GM20431 (cell line): ENCODE measurements at regions not wholly inside any gene's neighbourhood (a gene's known extent, or its start where the extent isn't known, plus 50 kb on each side); places are given as distances from the start of the nearest gene placed in this dataset.
"Not testable (repeated sequence)": the region's sequence is repeated elsewhere in the genome, so short reads cannot be mapped to it uniquely, and the experiment has no call there.

Experiments used
- in situ Hi-C: fragments of 300-500 bp; cut with MseI, MboI; formaldehyde crosslinking; loops from one replicate; pipeline ENCODE4 v1.15.0; 2020; ENCODE audit warnings: low sequenced_read_pairs; ENCODE audit not compliant: unreplicated experiment

DNA sequence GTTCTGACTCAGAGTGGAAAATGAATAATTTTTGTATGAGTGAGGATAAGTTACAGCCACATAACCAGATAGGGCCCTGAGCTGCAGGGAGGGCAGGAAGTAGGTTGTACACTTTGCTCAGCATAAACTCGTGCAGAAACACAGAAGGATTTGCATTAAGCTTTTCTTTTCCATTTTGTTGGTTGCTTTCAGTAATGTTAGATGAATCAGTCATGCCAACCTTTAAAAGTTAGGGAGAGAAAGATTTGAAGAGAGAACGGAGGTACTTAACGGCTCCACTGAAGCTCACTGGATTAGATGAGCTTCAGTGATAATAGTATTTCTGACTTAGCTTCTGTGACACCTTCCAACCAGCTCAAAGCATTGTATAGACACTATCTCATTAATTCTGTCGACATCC lies 348.1 kb downstream of the GATA3 start:
- in situ Hi-C loops, result no loop called here

DNA sequence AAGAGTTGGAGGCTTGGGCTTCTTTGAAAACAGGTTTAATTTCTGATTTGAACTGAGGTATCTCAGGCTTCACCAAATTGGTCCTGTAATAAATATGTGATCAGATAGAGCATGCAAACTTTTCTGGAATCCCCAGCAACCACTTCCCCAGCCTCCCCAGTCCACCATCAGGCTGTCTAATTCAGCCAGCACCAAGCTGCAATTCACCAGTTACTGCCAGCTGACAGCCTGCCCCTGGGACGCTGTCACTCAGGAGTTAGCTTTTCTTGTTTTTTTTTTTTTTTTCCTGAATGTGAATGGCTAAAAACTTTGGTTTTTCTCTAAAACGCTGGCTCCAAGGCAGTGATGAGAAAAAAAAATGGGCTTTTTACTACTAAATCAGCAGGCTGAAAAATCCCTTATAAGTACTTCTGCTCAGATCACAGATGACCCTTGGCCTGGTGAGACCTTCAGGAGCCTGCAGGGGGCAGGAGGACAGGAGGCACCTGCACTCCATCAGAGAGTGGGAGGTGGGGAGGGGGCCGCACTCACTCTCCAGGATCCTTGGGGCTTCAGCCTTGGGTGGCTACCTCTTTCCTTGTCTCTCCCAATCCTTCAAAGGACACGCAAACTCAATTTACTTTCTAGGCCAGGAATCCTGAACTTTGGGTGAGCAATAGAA lies 349.4 kb downstream of the GATA3 start:
- in situ Hi-C loops, result no loop called here

DNA sequence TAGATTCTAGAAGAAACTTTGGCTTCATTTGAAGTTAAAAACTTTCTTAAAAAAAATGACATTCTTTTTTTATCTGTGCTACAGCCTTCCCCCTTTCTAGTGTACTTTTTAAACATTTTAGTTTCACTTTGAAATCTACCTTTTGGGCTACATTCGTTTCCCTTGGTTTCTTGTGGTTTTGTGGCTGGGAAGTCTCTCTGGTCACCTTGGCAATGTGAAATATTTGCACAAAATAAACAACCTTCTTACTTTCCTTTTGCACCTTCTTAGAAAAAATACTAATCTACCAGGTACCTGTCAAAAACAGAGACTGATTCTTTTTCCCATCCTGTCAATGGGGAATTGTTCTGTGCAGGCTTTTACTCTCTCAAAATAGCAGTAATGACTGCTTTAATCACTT lies 350.2 kb downstream of the GATA3 start:
- in situ Hi-C loops, result no loop called here

DNA sequence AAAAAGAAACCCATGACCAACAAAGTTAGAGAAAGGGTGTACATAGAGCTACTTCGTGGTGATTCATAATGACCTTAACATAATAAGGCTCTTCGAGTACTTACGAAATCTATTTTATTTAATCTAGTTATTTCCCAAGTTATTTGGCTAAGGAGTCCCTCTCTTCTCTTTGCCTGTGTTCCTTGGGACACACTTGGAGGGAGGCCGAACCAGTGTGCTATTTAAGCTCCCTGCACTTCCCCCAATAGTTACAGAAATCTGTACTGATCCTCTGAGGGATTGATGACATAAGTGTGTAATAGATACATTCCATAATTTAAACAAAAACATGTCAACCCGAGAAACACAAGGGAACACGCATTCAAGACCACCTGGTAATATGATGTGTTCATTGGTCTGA lies 351.1 kb downstream of the GATA3 start:
- in situ Hi-C loops, result no loop called here

DNA sequence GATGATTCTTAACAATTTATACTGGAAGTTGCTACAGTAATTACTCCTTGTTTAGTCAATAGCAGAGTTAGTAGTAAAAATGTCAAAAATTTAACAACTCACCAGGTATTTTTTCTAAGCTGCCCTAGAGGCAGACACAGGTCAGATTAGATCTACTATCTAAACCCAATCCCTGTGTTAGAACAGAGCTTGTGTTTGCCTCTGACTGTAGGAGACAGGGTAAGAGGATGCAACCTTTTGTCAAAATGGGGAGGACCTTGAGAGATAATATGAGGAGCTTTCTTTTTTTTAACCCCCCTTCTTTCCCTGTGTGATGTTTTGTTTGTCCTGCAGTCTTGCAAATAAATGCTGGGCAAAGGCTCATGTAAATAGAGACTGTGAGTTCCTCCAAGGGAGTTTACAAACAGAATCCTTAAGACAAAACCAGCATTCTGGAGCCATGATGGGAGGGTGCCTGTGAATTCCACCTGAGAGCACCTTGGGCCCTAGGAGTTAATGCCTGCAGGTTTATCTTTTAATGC lies 353.1 kb downstream of the GATA3 start:
- in situ Hi-C loops, result no loop called here

DNA sequence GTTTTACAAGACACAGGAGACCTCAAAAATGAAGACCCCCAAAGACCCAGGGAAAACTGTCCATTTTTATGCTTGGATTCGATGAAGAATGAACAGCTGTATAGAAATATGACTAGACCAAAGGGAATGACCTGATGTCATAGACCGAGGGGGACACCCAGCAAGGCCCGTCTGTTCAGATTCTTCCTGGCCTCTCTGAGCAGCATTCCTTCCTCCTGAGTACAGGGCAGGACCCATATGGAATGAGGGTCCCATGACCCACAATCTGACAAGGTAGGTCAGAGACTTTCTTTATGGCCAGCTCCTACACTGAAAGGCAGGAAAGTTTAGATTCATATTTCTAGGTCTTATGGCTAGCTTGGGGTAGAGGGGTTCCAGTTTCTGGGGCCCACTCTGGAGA lies 356.0 kb downstream of the GATA3 start:
- in situ Hi-C loops, result no loop called here

DNA sequence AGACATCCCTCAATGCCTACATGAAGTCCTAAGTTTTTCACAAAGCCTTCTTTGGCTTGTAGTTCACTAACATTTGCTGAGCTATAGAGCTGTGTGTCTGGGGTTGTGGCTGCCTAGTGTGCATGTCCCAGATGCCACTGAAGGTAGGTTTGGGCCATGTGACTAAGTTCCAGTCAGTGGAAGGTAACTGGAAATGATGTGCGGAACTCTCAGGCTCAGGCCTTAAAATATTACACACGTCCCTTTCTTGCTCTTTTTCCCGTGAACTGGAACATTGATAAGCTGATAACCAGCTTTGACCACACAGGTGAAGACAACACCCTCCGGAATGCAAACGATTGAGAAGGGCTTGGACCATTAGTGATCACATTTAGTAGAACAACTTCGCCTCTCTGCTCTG lies 358.1 kb downstream of the GATA3 start:
- in situ Hi-C loops, result no loop called here

DNA sequence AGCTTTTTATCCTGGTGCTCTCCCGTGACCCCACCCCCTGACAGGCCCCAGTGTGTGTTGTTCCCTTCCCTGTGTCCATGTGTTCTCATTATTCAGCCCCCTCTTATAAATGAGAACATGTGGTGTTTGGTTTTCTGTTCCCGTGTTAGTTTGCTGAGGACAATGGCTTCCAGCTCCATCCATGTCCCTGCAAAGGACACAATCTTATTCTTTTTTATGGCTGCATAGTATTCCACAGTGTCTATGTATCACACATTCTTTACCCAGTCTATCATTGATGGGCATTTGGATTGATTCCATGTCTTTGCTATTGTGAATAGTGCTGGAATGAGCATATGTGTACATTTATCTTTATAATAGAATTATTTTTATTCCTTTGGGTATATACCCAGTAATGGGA lies 360.5 kb downstream of the GATA3 start:
- in situ Hi-C loops, result not testable (repeated sequence)

DNA sequence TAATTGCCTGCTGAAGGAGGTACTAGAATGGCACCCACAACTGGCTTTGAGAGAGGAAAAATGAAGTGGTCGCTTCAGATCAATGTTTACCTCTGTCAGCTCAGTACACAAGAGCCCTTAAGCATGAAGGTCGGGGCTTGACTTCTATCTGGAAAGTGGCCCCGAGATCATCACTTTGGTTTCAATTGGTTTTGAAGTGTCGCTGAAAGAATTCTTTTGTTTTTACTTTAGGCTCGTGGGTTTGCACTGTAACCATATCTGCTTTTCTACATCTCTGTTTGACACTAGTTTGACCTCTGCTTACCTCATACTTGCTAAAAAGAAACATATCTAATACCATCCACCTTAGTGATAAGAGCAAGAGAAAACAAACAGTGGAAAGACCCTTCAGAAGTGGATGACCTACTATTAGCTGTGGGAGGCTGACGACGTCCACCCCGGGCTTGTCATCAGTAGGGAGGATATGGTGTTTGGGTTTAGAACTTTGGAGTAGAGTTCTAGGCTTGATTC lies 361.8 kb downstream of the GATA3 start:
- in situ Hi-C loops, result no loop called here

DNA sequence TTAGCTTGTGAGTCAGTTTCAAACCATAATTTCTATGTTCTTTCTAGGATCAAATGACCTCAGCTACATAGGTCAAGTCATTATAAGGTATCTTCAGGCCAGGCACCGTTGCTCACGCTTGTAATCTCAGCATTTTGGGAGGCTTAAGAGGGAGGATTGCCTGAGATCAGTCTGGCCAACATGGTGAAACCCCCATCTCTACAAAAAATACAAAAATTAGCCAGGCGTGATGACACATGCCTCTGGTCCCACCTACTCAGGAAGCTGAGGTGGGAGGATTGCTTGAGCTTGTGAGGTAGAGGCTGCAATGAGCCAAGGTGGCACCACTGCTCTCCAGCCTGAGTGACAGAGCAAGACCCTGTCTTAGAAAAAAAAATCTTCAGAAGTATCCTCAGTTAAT lies 362.3 kb downstream of the GATA3 start:
- in situ Hi-C loops, result no loop called here

DNA sequence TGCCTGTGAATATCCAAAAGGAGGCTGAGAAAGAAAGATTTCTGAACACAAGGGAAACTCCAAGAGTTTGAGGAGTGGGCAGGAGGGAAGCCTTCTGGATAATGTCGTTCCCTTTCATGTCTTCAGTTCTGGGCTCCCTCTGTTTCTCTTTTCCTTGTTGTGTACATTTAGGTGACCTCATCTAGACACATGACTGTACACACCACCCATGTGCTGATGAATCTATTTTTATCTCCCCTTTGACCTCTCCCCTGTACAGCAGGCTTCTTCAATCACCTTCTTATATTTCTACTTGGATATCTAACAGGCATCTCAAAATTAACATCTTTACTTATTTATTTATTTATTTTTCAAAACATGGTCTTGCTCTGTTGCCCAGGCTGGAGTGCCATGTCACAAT lies 363.1 kb downstream of the GATA3 start:
- in situ Hi-C loops, result no loop called here

DNA sequence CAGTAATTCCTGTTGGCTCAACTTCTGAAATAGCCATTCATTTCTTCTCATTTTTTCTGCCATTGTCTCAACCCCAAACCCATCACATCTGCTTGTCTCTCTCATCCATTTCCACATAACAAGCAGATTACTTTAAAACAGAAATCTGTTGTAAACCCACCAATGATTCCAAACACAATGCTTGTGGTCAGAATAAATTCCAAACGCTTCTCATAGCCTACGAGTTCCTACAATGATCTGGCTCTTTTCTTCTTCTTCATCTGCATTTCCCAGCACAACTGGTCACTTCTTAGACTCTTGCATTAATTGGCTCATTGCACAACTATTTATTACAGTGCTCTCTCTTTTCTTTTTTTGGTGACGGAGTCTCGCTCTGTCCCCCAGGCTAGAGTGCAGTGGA lies 364.1 kb downstream of the GATA3 start:
- in situ Hi-C loops, result no loop called here

DNA sequence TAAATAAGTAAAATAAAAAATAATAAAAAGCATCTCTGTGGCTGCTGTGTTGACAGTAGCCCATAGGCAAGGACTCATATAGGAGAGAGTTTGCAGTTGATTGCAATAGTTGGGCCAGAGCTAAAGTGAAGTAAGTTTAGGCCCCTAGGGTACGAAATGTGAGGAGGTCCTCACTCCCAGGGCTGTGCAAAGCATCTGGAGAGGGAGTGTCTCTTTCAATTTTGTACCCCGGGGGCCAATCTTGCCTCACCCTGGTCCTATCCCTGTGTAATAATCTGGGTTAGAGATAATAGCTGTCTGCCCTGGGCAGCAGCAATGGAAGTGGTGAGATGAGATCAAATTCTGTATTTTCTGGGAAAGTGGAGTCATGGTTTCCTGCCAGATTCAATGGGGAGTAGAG lies 365.7 kb downstream of the GATA3 start:
- in situ Hi-C loops, result no loop called here

DNA sequence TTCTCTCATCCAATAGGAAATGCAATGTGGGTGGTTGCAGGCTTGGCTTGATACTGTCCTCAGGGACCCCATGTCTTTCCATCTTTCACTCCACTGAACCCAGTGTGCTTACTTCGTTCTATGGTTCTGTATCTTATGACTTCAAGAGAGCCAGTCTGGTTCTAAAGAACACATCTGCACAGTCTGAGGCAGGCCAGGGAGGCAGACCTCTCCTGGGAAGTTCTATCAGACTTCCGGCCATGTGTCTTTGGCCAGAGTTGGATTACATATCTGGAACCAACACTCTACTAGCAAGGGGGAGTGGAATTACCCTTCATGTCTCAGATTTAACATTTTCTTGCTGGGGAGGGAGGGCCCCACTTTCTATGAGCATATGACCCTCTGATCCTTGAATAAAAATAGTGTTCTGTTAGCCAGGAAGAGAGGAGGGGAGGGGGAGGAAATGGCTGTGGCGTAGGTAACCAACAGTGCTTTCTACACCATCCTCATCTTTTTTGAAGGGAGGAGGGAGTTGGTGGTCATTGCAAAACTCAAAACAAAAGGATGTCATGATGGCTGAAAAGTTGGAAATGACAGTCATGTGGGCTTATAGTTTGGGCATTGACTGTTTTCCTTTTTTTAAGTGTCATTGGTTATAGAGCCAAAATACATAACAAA lies 370.2 kb downstream of the GATA3 start:
- in situ Hi-C loops, result no loop called here

DNA sequence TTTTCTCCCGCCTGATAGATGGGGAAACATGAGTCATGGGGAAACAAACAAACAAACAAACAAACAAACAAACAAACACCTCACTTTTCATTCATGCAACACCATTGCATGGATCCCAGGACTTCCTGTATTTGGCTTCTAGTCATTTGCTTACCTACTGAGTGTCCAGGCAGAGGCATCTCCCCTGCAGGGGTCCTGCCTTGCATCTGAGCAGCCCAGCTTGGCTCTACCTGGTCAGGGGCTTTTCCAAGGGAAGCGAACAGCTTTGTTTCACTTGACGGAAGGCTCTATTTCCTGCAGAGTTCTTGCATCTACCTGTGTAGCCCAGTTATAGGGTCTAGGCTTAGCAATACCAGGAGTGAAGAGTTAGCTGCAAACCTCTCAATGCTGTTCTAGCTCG lies 374.2 kb downstream of the GATA3 start:
- in situ Hi-C loops, result no loop called here

DNA sequence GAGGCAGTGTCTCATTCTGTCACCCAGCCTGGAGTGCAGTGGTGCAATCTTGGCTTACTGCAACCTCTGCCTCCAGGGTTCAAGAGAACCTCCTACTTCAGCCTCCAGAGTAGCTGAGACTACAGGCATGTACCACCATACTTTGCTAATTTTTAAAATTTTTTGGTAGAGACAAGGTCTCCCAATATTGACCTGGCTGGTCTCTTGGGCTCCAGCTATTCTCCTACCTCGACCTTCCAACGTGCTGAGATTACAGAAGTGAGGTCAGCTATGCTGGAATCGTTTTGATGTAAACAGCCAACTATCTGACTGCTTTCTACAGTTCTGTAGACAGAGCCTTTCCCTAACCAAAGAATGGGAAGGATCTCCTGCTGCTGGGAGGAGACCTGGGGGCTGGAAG lies 375.8 kb downstream of the GATA3 start:
- in situ Hi-C loops, result no loop called here

DNA sequence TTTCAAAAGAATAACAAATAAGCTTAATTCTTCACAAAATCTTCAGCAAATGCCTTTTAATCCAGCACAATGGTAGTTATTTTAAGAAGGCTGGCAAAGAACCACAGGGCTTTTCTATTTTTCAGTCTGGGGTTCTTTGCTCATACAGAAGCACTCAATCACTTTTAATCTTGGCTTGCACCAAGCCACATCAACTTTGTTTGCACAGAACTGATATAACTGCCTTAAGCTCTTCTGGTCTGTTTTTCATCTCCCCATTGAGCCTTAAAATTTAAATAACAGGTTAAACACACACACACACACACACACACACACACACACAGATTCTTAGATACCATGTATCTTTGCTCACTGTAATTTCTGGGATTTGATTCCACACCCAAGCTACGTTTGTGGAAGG lies 377.0 kb downstream of the GATA3 start:
- in situ Hi-C loops, result no loop called here

DNA sequence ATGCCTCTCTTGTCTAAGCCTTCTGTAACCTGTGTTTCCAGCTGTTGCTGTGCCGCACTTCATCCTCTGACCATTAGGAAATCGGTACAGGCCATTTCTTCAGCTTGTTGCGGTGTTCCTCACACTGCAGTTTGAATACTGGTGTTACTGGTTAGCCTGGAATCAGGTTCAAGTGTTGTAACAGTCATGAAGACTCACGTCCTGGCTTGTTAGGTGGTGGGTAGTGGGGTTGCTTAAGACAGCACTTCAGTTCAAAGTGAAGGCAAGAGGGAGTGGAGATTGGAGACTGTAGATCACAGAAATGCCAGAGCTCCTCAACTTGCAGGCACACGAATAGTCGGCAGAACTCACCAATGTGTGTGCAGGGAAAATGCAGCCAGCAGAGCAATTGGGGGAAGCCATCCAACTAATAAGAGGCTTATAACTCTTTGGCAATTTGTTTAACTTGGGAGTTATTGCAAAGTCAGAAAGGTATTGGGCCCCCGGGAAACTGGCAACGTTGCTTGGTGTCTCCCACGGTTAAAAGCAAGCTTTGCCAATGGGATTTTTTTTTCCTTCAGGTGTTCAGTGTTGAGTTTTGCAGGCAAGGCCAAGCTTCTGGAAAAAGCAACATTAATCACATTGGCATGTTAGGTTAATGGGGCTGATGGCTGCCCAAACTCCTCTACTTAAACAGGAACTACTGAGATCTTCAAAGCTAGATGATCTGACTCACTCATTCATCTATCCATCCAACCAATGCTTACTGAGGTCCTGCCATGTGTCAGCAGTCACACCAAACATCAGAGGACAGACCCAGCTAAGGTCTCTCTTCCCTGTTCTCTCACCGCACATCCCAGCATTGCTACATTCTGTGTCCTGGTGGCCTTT lies 380.9 kb downstream of the GATA3 start:
- in situ Hi-C loops, result no loop called here

DNA sequence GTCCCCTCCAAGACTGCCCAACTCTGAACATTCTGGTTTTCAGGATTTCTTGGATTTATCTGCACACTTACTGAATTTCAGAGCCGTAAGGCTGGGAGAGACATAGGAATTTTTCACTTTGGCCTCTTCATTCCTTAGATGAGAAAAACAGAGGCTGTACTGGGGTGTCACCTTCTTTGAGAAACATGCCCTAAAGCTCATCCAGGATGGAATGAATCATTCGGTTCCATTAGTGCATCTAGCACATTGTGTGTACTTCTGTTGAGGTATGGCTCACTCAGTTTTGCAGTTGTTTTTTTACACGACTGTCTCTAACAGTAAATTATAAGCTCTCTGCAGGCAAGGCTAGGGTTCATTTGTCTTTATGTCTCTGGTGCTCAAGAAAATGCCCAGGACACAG lies 383.4 kb downstream of the GATA3 start:
- in situ Hi-C loops, result no loop called here

DNA sequence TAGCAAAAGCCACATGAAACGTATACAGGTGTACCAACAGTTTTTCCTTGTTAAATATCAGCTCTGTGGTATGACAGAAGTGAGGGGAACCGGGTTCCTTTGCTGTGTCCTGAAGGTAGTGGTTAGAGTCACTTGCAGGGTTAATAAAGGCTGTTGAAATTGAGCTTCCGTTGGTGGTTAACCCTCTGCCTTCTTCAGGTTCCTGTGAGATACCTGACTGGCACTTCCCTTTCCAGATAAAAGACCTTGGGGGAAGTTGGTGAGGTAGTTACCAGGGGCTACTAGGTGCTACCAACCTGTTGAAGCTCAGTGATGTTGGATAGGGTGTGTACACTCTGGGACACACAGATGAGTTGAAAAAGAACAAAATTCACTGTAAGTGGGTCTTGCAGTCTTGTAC lies 384.1 kb downstream of the GATA3 start:
- in situ Hi-C loops, result no loop called here

DNA sequence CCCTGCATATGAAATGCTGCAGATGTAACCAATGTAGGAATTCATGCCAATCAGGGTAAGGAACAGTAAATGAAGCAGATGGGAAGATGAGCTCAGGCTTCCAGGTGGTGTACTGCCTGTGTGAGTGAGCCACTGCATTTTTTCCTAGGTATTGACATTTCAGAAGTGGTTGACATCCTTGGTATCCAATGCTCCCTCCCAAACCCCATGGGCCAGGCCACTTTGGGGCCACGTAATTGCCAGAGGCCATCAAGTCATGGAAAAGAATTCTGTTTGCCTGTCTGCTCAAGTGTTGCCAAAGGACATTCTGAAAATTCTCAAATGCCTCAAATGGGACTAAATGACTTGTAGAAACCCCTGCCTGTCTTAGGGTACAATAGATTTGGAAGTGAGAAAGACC lies 384.6 kb downstream of the GATA3 start:
- in situ Hi-C loops, result no loop called here
